HepG2 (cell line): ENCODE measurements at regions not wholly inside any gene's neighbourhood (a gene's known extent, or its start where the extent isn't known, plus 50 kb on each side); places are given as distances from the start of the nearest gene placed in this dataset.

ENCODE experiments used
- ATAC-seq: fragments of 200-7000 bp; cut with Tn5 transposase; 3 replicates; pipeline ENCODE4 v1.9.1; 2020; ENCODE audit warnings: mild to moderate bottlenecking, moderate library complexity
- BruUV-seq: library from RNA; stranded (reverse); fragments of 400-500 nt; replicated peaks from 2 replicates; lab custom pipeline; 2021; lab: Mats Ljungman, UMichigan
- CTCF ChIA-PET: fragments of 300-600 bp; formaldehyde crosslinking; extraction: SDS; loops from one replicate; lab custom pipeline; 2021; ENCODE audit warnings: low total read pairs, inconsistent platforms, low intra/inter-chr PET ratio; lab: Yijun Ruan, JAX
- POLR2A ChIA-PET: fragments of 350-600 bp; sonication (Branson Sonifier 250); formaldehyde crosslinking; loops from one replicate; lab custom pipeline; 2020; ENCODE audit warnings: antibody characterized with exemption, inconsistent platforms; lab: Yijun Ruan, JAX
- DNase-seq: peaks from one replicate; pipeline ENCODE4 v3.0.0-alpha.2; 2015; ENCODE audit warnings: low spot score
- FAIRE-seq: peaks from 3 replicates; lab custom pipeline; 2011; peaks lifted over from hg19 to GRCh38; lab: Jason Lieb, UNC
- H2AFZ ChIP-seq: one replicate; pipeline ENCODE4 v1.6.1; 2011; ENCODE audit warnings: low read length, inconsistent platforms
- H3K27ac ChIP-seq: fragments of 300-600 bp; 3 replicates; pipeline ENCODE4 v1.8.0; 2011; ENCODE audit warnings: mixed run types, mild to moderate bottlenecking, mixed read lengths, low read length, inconsistent platforms; ENCODE audit not compliant: insufficient read depth; ENCODE audit errors: extremely low read length
- H3K27me3 ChIP-seq, 2 experiments: fragments of 200-600 bp in 1 of 2; 2 replicates in 1 of 2; 3 replicates in 1 of 2; pipeline versions ENCODE4 v1.6.0 to v1.8.0; 2011; ENCODE audit warnings: low read length in 2 of 2, mild to moderate bottlenecking in 2 of 2, moderate library complexity in 2 of 2, inconsistent platforms in 1 of 2; ENCODE audit not compliant: insufficient read depth in 2 of 2, control insufficient read depth in 1 of 2
- H3K36me3 ChIP-seq, 2 experiments: fragments of 200-600 bp in 1 of 2; replicated peaks in 1 of 2; 2 replicates in 1 of 2; 3 replicates in 1 of 2; pipeline versions ENCODE4 v1.5.1 to v1.8.0; 2011; ENCODE audit warnings: low read length in 2 of 2, inconsistent platforms in 1 of 2; ENCODE audit not compliant: insufficient read depth in 2 of 2, control insufficient read depth in 1 of 2
- H3K4me1 ChIP-seq: 2 replicates; pipeline ENCODE4 v1.5.1; 2012; ENCODE audit warnings: low read length, inconsistent platforms; ENCODE audit not compliant: insufficient read depth
- H3K4me2 ChIP-seq: 2 replicates; pipeline ENCODE4 v1.6.0; 2011; ENCODE audit warnings: low read depth, low read length, inconsistent platforms
- H3K4me3 ChIP-seq, 3 experiments: fragments of 200-600 bp in 1 of 3; sonication (generic), shearing (Covaris generic) in 1 of 3; replicated peaks in 1 of 3; 2 replicates each; pipeline ENCODE4 v1.5.1; 2011 to 2016; ENCODE audit warnings: low read length in 3 of 3, inconsistent platforms in 2 of 3, low read depth in 2 of 3, mild to moderate bottlenecking in 2 of 3, control low read depth in 1 of 3, mixed read lengths in 1 of 3; ENCODE audit not compliant: insufficient read depth in 1 of 3
- H3K79me2 ChIP-seq: one replicate; pipeline ENCODE4 v1.6.1; 2011; ENCODE audit warnings: low read length, inconsistent platforms; ENCODE audit not compliant: insufficient read depth
- H3K9ac ChIP-seq: 2 replicates; pipeline ENCODE4 v1.6.0; 2011; ENCODE audit warnings: mild to moderate bottlenecking, low read depth, low read length, inconsistent platforms; ENCODE audit not compliant: insufficient read depth
- H3K9me3 ChIP-seq: 2 replicates; pipeline ENCODE4 v1.5.1; 2012; ENCODE audit warnings: mild to moderate bottlenecking, low read length
- H4K20me1 ChIP-seq: 2 replicates; pipeline ENCODE4 v1.6.0; 2011; ENCODE audit warnings: inconsistent platforms, mild to moderate bottlenecking, low read length, moderate library complexity; ENCODE audit not compliant: insufficient read depth
- ESRRA ChIP-seq: sonication (generic); formaldehyde crosslinking; IDR thresholded peaks from 2 replicates; pipeline ENCODE4 v1.5.1; 2020; ENCODE audit warnings: mild to moderate bottlenecking, low read depth, missing genetic modification reagents
- ZNF224 ChIP-seq: sonication (generic); formaldehyde crosslinking; IDR thresholded peaks from 2 replicates; pipeline ENCODE4 v1.5.0; 2020; ENCODE audit warnings: mild to moderate bottlenecking, missing genetic modification reagents
- ZNF7 ChIP-seq: IDR thresholded peaks from 2 replicates; pipeline ENCODE4 v1.6.1; 2016; ENCODE audit warnings: missing biosample characterization, missing genetic modification reagents
- WGBS: methylation state at CpG from one replicate; pipeline ENCODE4 v1.1.6; 2017; ENCODE audit warnings: low lambda C conversion rate; 5-methylcytosine and 5-hydroxymethylcytosine counted together
- in situ Hi-C: cut with HindIII; loops from 2 replicates; pipeline ENCODE4 v1.10.0; 2017; ENCODE audit warnings: low pct_unique_long_range_greater_than_20kb; ENCODE audit not compliant: extremely low pct_ligation_motif_present
- intact Hi-C: fragments of 100-400 bp; cut with micrococcal nuclease; formaldehyde crosslinking; loops from one replicate; pipeline ENCODE4 v1.10.0; 2022; ENCODE audit not compliant: unreplicated experiment
- TF ChIP-seq, protein P1 (sequence below), 2 experiments: sonication (generic) in 1 of 2; formaldehyde crosslinking in 1 of 2; IDR thresholded peaks; 2 replicates each; pipeline versions ENCODE4 v1.4.0 to v1.6.1; 2016 to 2020; ENCODE audit warnings: borderline replicate concordance in 1 of 2, low read depth in 1 of 2, mild to moderate bottlenecking in 1 of 2, missing genetic modification reagents in 1 of 2

DNA sequence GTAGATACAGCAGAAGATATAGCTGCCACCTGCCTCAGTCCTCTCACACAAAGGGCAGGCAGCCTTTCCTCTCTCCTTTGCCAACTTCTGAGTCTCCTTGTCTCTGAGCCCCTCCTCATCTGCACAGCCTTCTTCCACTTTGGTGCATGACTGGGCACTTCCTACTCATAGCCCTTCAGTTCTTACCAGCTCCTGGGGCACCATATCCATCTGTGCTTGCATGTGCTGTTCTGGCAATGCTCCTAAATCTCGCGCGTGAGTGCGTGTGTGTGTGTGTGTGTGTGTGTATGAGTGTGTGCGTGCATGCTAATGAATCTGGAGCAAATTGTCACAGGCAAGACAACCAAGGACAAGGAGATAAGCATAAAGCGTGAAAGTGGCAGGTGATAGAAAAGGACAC lies 1271.6 kb upstream of the SORCS1 start:
- Histone ChIP-seq H4K20me1 (no peaks in the 10 kb centered on the region), H3K27ac (no peak overlapping the region), H3K9ac (no peak overlapping the region), H3K4me3 (no peak overlapping the region), H3K4me2 (no peak overlapping the region), H3K36me3 (no peaks in the 10 kb centered on the region), H2AFZ (no peak overlapping the region), H3K4me1 (no peaks in the 10 kb centered on the region), H3K79me2 (no peaks in the 10 kb centered on the region), H3K27me3 (no peaks in the 10 kb centered on the region; a peak in 1 of 5 replicates), H3K9me3 (peaks cover 85% of the 10 kb centered on the region)
- ATAC-seq = no peak
- POLR2A ChIA-PET = no interaction called here
- 37% methylated on average over 6 of the region's 6 CpGs for WGBS
- FAIRE-seq = no peak
- DNase-seq = no peak
- BruUV-seq = no TSS peak
- TF ChIP-seq ZNF224 (CRISPR knock-in tag) = no peak
- TF ChIP-seq ESRRA (CRISPR knock-in tag) = no peak
- no peak for TF ChIP-seq ZNF7 (CRISPR knock-in tag)
- TF ChIP-seq, protein P1, sequence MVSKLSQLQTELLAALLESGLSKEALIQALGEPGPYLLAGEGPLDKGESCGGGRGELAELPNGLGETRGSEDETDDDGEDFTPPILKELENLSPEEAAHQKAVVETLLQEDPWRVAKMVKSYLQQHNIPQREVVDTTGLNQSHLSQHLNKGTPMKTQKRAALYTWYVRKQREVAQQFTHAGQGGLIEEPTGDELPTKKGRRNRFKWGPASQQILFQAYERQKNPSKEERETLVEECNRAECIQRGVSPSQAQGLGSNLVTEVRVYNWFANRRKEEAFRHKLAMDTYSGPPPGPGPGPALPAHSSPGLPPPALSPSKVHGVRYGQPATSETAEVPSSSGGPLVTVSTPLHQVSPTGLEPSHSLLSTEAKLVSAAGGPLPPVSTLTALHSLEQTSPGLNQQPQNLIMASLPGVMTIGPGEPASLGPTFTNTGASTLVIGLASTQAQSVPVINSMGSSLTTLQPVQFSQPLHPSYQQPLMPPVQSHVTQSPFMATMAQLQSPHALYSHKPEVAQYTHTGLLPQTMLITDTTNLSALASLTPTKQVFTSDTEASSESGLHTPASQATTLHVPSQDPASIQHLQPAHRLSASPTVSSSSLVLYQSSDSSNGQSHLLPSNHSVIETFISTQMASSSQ (IDR thresholded peaks at IDR 0.05; ENCODE audit: low read depth) = no peak
- TF ChIP-seq, protein P1 (CRISPR knock-in tag; IDR thresholded peaks at IDR 0.05; ENCODE audit: borderline replicate concordance) = no peak
- CTCF ChIA-PET = no interaction called here
- intact Hi-C loops = no loop called here
- in situ Hi-C loops = no loop called here
